ENCODE measurements at regions not wholly inside any gene's neighbourhood (a gene's known extent, or its start where the extent isn't known, plus 50 kb on each side); places are given as distances from the start of the nearest gene placed in this dataset.

DNA sequence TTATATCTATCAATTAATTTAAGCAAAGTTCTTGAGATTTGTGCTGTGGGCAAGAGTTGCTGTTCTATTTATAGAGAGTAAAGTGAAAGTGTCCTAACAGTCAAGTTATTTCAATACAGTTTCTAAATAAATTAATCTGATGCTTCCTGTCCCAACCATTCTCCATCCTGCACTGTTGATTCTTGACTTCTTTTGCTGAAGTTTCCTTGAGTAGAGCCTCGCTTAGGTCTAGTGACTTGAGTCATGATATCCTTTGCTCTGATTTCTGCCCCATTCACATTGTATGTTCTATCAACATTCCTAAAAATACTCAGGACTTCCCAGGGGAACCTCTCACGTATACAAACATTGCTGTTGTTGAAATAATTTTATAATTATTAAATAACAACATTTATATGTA, 498.4 kb upstream of the ALCAM start:
- no peak for DNase-seq
- Mint-ChIP-seq H3K4me1 (ENCODE audit: low read depth, unreplicated experiment) (no peaks in the 10 kb centered on the region), H3K27me3 (ENCODE audit: unreplicated experiment) (no peaks in the 10 kb centered on the region), H3K36me3 (ENCODE audit: unreplicated experiment) (no peaks in the 10 kb centered on the region), H3K4me3 (ENCODE audit: unreplicated experiment) (no peak overlapping the region), H3K27ac (ENCODE audit: unreplicated experiment) (no peak overlapping the region), H3K9me3 (ENCODE audit: unreplicated experiment) (no peaks in the 10 kb centered on the region)
- TF ChIP-seq, protein P1, sequence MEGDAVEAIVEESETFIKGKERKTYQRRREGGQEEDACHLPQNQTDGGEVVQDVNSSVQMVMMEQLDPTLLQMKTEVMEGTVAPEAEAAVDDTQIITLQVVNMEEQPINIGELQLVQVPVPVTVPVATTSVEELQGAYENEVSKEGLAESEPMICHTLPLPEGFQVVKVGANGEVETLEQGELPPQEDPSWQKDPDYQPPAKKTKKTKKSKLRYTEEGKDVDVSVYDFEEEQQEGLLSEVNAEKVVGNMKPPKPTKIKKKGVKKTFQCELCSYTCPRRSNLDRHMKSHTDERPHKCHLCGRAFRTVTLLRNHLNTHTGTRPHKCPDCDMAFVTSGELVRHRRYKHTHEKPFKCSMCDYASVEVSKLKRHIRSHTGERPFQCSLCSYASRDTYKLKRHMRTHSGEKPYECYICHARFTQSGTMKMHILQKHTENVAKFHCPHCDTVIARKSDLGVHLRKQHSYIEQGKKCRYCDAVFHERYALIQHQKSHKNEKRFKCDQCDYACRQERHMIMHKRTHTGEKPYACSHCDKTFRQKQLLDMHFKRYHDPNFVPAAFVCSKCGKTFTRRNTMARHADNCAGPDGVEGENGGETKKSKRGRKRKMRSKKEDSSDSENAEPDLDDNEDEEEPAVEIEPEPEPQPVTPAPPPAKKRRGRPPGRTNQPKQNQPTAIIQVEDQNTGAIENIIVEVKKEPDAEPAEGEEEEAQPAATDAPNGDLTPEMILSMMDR (IDR thresholded peaks at IDR 0.05; ENCODE audit: partially characterized antibody, unreplicated experiment): no peak

DNA sequence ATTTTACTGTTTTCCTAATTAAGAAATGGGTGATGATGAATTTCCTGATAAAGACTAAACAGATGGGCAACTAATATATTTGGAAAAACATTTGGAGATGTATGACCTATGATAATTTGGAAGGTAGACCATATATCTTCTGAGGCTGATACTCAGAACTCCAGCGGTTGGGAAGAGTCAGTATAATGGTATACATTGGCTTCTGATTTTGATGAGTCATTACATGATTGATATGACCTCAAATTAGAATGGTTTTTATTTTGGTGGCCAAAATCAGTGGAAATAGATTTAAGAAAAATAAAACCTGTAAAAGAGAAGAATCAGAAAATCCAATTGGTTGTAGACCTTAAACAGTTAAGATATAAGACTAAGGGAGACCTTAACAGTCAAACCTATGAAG, 496.4 kb upstream of the ALCAM start:
- H3K27ac Mint-ChIP-seq (ENCODE audit: unreplicated experiment): no peak overlapping the region
- H3K4me1 Mint-ChIP-seq (ENCODE audit: low read depth, unreplicated experiment): no peaks in the 10 kb centered on the region
- H3K4me3 Mint-ChIP-seq (ENCODE audit: unreplicated experiment): no peak overlapping the region
- no peaks in the 10 kb centered on the region for H3K9me3 Mint-ChIP-seq (ENCODE audit: unreplicated experiment)
- DNase-seq: no peak
- no peaks in the 10 kb centered on the region for H3K36me3 Mint-ChIP-seq (ENCODE audit: unreplicated experiment)
- TF ChIP-seq, protein P1 (IDR thresholded peaks at IDR 0.05; ENCODE audit: partially characterized antibody, unreplicated experiment): no peak
- H3K27me3 Mint-ChIP-seq (ENCODE audit: unreplicated experiment): no peaks in the 10 kb centered on the region

DNA sequence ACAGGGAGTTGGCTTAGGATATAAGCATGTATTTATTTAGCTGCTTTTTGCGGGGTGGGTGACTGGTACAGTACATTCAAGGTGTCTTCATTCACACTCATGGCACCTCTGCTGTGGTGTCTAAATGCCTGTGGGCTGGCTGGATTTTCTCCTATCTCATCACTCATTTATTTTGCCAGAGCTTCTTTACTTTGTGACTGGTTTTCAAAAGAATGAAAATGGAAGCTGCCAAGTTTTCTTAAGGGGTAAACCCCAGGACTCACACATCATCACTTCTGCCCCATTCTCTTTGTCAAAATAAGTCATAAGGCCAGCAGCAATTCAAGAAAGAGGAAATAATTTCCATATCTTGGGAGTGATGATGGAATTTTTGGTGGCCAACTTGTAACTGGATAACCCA, 493.4 kb upstream of the ALCAM start:
- no peaks in the 10 kb centered on the region for H3K4me1 Mint-ChIP-seq (ENCODE audit: low read depth, unreplicated experiment)
- no peak overlapping the region for H3K4me3 Mint-ChIP-seq (ENCODE audit: unreplicated experiment)
- H3K27me3 Mint-ChIP-seq (ENCODE audit: unreplicated experiment): peaks cover 2% of the 10 kb centered on the region
- no peak overlapping the region for H3K27ac Mint-ChIP-seq (ENCODE audit: unreplicated experiment)
- TF ChIP-seq, protein P1 (IDR thresholded peaks at IDR 0.05; ENCODE audit: partially characterized antibody, unreplicated experiment): no peak
- no peaks in the 10 kb centered on the region for H3K9me3 Mint-ChIP-seq (ENCODE audit: unreplicated experiment)
- no peaks in the 10 kb centered on the region for H3K36me3 Mint-ChIP-seq (ENCODE audit: unreplicated experiment)
- DNase-seq: no peak

DNA sequence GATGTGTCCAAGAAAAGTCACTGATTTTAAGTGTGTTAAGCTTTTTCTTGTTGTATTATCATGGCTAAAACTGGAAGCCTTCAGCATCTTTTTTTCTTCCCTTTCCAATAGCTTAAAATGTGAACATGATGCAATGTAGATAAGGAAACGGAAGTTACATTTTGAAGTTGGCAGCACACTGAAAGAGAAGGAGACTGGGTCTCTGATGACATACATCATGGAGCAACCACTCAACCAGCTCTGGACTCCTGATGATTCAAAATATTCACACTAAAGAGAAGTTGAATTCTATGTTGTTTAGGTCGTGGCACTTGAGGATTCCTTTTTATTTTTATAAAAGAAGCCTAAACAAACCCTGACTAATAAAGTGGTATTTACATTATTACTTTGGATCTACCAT, 488.3 kb upstream of the ALCAM start:
- no peak overlapping the region for H3K4me3 Mint-ChIP-seq (ENCODE audit: unreplicated experiment)
- H3K4me1 Mint-ChIP-seq (ENCODE audit: low read depth, unreplicated experiment): no peaks in the 10 kb centered on the region
- H3K36me3 Mint-ChIP-seq (ENCODE audit: unreplicated experiment): no peaks in the 10 kb centered on the region

DNA sequence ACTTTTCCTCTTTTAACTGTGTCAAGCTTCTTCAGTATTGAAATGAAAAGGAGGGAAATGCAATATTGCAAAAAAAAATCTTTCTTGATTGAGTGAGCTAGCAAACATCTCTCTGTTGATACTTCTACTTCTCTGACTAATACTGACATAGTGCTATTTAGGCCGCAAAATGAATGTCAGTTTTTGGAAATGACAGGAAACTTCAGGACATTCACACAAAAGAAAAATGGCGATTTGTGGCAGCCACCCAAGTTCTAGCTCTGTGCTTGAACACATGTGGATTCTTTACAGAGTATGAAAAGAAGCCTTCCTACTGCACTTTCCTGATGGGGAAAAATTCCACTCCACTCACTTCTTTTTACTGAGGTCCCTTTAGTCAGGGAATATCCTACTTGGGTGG, 486.8 kb upstream of the ALCAM start:
- no peak for DNase-seq
- TF ChIP-seq, protein P1 (IDR thresholded peaks at IDR 0.05; ENCODE audit: partially characterized antibody, unreplicated experiment): no peak
- H3K27me3 Mint-ChIP-seq (ENCODE audit: unreplicated experiment): peaks cover 2% of the 10 kb centered on the region
- no peaks in the 10 kb centered on the region for H3K4me1 Mint-ChIP-seq (ENCODE audit: low read depth, unreplicated experiment)
- no peak overlapping the region for H3K27ac Mint-ChIP-seq (ENCODE audit: unreplicated experiment)
- H3K4me3 Mint-ChIP-seq (ENCODE audit: unreplicated experiment): no peak overlapping the region
- no peaks in the 10 kb centered on the region for H3K9me3 Mint-ChIP-seq (ENCODE audit: unreplicated experiment)
- no peaks in the 10 kb centered on the region for H3K36me3 Mint-ChIP-seq (ENCODE audit: unreplicated experiment)

More for the DNA sequence above, 488.3 kb upstream of the ALCAM start:
- Mint-ChIP-seq H3K27me3 (ENCODE audit: unreplicated experiment) (peaks cover 2% of the 10 kb centered on the region), H3K9me3 (ENCODE audit: unreplicated experiment) (no peaks in the 10 kb centered on the region), H3K27ac (ENCODE audit: unreplicated experiment) (no peak overlapping the region)
- TF ChIP-seq, protein P1 (IDR thresholded peaks at IDR 0.05; ENCODE audit: partially characterized antibody, unreplicated experiment): no peak
- DNase-seq: no peak
